SU-DHL-6 (cell line): ENCODE measurements at regions not wholly inside any gene's neighbourhood (a gene's known extent, or its start where the extent isn't known, plus 50 kb on each side); places are given as distances from the start of the nearest gene placed in this dataset.

Experiments
- H2AFZ ChIP-seq: fragments of 200-600 bp; sonication (generic); 2 replicates; pipeline ENCODE4 v1.6.1; 2014; ENCODE audit warnings: low read depth, mild to moderate bottlenecking, moderate library complexity, mixed read lengths, antibody characterized with exemption, low read length; ENCODE audit not compliant: severe bottlenecking
- H3F3A ChIP-seq: fragments of 200-600 bp; shearing (Covaris generic); 2 replicates; pipeline ENCODE4 v1.6.0; 2016; ENCODE audit warnings: antibody characterized with exemption, mild to moderate bottlenecking; ENCODE audit not compliant: insufficient read depth
- H3K27ac ChIP-seq: fragments of 200-600 bp; sonication (generic); 2 replicates; pipeline ENCODE4 v1.5.1; 2016; ENCODE audit warnings: low read depth, mild to moderate bottlenecking, low read length, moderate library complexity, mixed read lengths
- H3K27me3 ChIP-seq: fragments of 200-600 bp; sonication (generic), shearing (Covaris generic); 2 replicates; pipeline ENCODE4 v1.6.0; 2014; ENCODE audit warnings: mild to moderate bottlenecking, low read length
- H3K36me3 ChIP-seq: fragments of 200-600 bp; sonication (generic); 2 replicates; pipeline ENCODE4 v1.6.1; 2014; ENCODE audit warnings: mild to moderate bottlenecking, low read length, mixed read lengths
- H3K4me2 ChIP-seq: fragments of 300-600, 200-600 bp; shearing (Covaris generic), sonication (generic); 2 replicates; pipeline ENCODE4 v1.6.0; 2014; ENCODE audit warnings: low read length, low read depth, mild to moderate bottlenecking; ENCODE audit not compliant: poor library complexity, severe bottlenecking
- H3K4me3 ChIP-seq: fragments of 200-600 bp; sonication (generic); 2 replicates; pipeline ENCODE4 v1.5.1; 2014; ENCODE audit warnings: antibody characterized with exemption, low read length, mild to moderate bottlenecking, mixed read lengths; ENCODE audit not compliant: insufficient read depth, poor library complexity, severe bottlenecking
- H3K79me2 ChIP-seq: fragments of 200-600 bp; sonication (generic); 2 replicates; pipeline ENCODE4 v1.6.1; 2014; ENCODE audit warnings: mild to moderate bottlenecking, low read length, moderate library complexity; ENCODE audit not compliant: insufficient read depth
- H3K9ac ChIP-seq: fragments of 200-600 bp; sonication (generic); 2 replicates; pipeline ENCODE4 v1.7.0; 2014; ENCODE audit warnings: mild to moderate bottlenecking, low read length
- H3K9me2 ChIP-seq: fragments of 200-600 bp; sonication (generic); replicated peaks from 2 replicates; pipeline ENCODE4 v1.6.1; 2014; ENCODE audit warnings: low read length; ENCODE audit not compliant: insufficient read depth
- H3K9me3 ChIP-seq: fragments of 200-600 bp; sonication (generic); 2 replicates; pipeline ENCODE4 v1.6.1; 2014; ENCODE audit warnings: low read length, mixed read lengths; ENCODE audit not compliant: insufficient read depth
- H4K20me1 ChIP-seq: fragments of 200-600 bp; sonication (generic); 2 replicates; pipeline ENCODE4 v1.6.1; 2014; ENCODE audit warnings: low read depth, mild to moderate bottlenecking, antibody characterized with exemption, low read length, moderate library complexity, mixed read lengths
- EZH2phosphoT487 ChIP-seq: fragments of 200-600 bp; sonication (generic), shearing (Covaris generic); conservative IDR thresholded peaks from 2 replicates; pipeline ENCODE4 v1.6.1; 2018; ENCODE audit warnings: mild to moderate bottlenecking, antibody characterized with exemption, low read length, moderate library complexity, mixed read lengths
- TF ChIP-seq, protein P1 (sequence below): fragments of 200-600 bp; sonication (generic); IDR thresholded peaks from one replicate; pipeline ENCODE4 v1.5.1; 2017; ENCODE audit warnings: antibody characterized with exemption, mild to moderate bottlenecking, low read length, moderate library complexity; ENCODE audit not compliant: insufficient read depth, poor library complexity, severe bottlenecking

DNA sequence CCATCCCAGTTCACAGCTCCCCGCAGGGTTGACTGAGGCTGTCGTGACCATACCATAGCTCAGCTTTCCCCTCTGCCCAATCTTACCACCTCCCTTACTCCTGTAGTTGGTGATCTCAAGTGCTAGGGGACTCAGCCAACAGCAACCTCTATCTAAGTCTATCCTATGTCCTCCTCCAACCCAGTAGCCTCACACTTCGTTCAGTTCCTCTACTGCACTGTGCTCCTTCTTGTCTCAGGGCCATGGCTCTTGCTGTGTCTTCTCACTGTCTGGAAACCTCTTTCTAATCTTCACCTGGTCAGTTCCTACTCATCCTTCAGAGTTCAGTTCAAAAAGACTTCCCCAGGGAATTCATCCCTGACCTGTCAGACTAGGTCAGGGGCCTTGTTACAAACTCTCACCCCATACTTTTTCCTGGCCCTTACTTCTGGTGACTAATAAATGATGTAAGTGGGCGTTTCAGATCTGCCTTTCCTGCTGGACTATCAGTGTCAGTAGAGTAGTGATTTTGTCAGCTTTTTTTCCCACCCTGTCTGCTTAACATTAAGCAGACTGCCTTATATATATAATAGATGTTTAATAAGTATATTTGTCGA lies 53.6 kb upstream of the NR3C1 start:
- H3F3A ChIP-seq, result no peaks in the 10 kb centered on the region
- H3K36me3 ChIP-seq, result no peaks in the 10 kb centered on the region
- no peak overlapping the region for H3K4me3 ChIP-seq
- no peaks in the 10 kb centered on the region for H3K9me2 ChIP-seq
- no peak overlapping the region for H3K27ac ChIP-seq
- H3K4me2 ChIP-seq, result no peak overlapping the region
- no peaks in the 10 kb centered on the region for H3K9me3 ChIP-seq
- no peaks in the 10 kb centered on the region for H3K27me3 ChIP-seq
- H4K20me1 ChIP-seq, result no peaks in the 10 kb centered on the region
- no peaks in the 10 kb centered on the region for H3K79me2 ChIP-seq
- no peak for TF ChIP-seq EZH2phosphoT487
- TF ChIP-seq, protein P1, sequence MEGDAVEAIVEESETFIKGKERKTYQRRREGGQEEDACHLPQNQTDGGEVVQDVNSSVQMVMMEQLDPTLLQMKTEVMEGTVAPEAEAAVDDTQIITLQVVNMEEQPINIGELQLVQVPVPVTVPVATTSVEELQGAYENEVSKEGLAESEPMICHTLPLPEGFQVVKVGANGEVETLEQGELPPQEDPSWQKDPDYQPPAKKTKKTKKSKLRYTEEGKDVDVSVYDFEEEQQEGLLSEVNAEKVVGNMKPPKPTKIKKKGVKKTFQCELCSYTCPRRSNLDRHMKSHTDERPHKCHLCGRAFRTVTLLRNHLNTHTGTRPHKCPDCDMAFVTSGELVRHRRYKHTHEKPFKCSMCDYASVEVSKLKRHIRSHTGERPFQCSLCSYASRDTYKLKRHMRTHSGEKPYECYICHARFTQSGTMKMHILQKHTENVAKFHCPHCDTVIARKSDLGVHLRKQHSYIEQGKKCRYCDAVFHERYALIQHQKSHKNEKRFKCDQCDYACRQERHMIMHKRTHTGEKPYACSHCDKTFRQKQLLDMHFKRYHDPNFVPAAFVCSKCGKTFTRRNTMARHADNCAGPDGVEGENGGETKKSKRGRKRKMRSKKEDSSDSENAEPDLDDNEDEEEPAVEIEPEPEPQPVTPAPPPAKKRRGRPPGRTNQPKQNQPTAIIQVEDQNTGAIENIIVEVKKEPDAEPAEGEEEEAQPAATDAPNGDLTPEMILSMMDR, result no peak
- H3K9ac ChIP-seq, result no peak overlapping the region
- H2AFZ ChIP-seq, result no peak overlapping the region

DNA sequence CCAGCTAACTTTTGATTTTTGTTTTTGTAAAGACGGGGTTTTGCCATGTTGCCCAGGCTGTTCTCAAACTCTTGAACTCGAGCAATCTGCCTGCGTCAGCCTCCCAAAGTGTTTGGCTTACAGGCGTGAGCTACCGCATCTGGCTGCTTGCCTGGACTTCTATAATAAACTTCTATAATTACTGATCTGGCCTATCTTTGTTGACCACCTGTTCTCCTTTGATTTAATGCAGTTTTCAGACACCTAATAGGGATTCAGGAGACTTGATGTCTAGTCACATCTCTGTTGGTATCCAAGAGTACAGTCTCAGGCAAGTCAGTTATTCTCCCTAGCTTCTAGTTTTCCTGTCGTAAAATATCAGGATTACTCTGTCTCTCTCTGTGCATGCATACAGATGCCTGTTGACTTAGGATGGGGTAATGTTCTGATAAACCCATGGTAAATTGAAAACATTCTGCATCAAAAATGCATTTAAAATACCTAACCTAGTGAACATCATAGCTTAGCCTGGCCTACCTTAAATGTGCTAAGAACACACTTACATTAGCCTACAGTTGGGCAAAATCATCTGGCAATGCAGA lies 51.5 kb upstream of the NR3C1 start:
- H3F3A ChIP-seq, result no peaks in the 10 kb centered on the region
- no peaks in the 10 kb centered on the region for H4K20me1 ChIP-seq
- H3K27me3 ChIP-seq, result no peaks in the 10 kb centered on the region
- H3K36me3 ChIP-seq, result no peaks in the 10 kb centered on the region
- H3K27ac ChIP-seq, result no peak overlapping the region
- H3K79me2 ChIP-seq, result no peaks in the 10 kb centered on the region
- H3K4me3 ChIP-seq, result no peak overlapping the region
- no peak overlapping the region for H2AFZ ChIP-seq
- TF ChIP-seq, protein P1, result no peak
- TF ChIP-seq EZH2phosphoT487, result no peak
- no peak overlapping the region for H3K9ac ChIP-seq
- no peaks in the 10 kb centered on the region for H3K9me3 ChIP-seq
- no peak overlapping the region for H3K4me2 ChIP-seq
- H3K9me2 ChIP-seq, result no peaks in the 10 kb centered on the region

DNA sequence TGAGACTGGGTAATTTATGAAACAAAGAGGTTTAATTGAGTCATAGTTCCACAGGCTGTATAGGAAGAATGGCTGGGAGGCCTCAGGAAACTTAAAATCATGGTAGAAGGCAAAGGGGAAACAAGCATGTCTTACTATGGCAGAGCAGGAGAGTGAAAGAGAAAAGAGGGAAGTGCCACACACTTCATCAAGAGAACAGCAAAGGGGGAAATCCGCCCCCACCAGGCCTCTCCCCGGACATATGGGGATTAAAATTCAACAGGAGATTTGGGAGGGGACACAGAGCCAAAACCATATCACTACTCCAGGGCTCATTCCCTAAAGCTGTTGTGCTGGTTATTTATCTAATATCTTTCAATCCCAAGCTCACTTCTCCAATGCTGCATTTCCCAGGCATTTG lies 50.2 kb upstream of the NR3C1 start:
- Histone ChIP-seq H3K36me3 (no peaks in the 10 kb centered on the region), H3K9me3 (no peaks in the 10 kb centered on the region), H3K4me2 (no peak overlapping the region), H2AFZ (no peak overlapping the region), H4K20me1 (no peaks in the 10 kb centered on the region), H3K9ac (no peak overlapping the region), H3K9me2 (no peaks in the 10 kb centered on the region), H3K27ac (no peak overlapping the region), H3K79me2 (no peaks in the 10 kb centered on the region), H3F3A (no peaks in the 10 kb centered on the region), H3K4me3 (no peak overlapping the region), H3K27me3 (no peaks in the 10 kb centered on the region)
- no peak for TF ChIP-seq EZH2phosphoT487
- TF ChIP-seq, protein P1, result no peak
